Brain microvascular endothelial cell (primary cell): ENCODE measurements at regions not wholly inside any gene's neighbourhood (a gene's known extent, or its start where the extent isn't known, plus 50 kb on each side); places are given as distances from the start of the nearest gene placed in this dataset.
"Not testable (repeated sequence)": the region's sequence is repeated elsewhere in the genome, so short reads cannot be mapped to it uniquely, and the experiment has no call there.

Source experiments
- DNase-seq: peaks from one replicate; pipeline ENCODE4 v3.0.0-alpha.2; 2020
- H3K27ac ChIP-seq: fragments of 250-450 bp; sonication (Bioruptor Pico); 2 replicates; pipeline ENCODE4 v1.5.1; 2020; ENCODE audit warnings: mild to moderate bottlenecking, moderate library complexity
- H3K27me3 ChIP-seq: fragments of 250-450 bp; sonication (Bioruptor Pico); replicated peaks from 2 replicates; pipeline ENCODE4 v1.5.1; 2020; ENCODE audit warnings: mild to moderate bottlenecking
- H3K36me3 ChIP-seq: fragments of 250-450 bp; sonication (Bioruptor Pico); replicated peaks from 2 replicates; pipeline ENCODE4 v1.5.1; 2020; ENCODE audit warnings: mild to moderate bottlenecking
- H3K4me3 ChIP-seq: 2 replicates; pipeline ENCODE4 v1.5.1; 2011; ENCODE audit warnings: low read depth, mild to moderate bottlenecking, control low read depth, low read length, moderate library complexity
- in situ Hi-C: cut with HindIII; loops from 2 replicates; pipeline ENCODE4 v1.10.0; 2017; ENCODE audit warnings: low sequenced_read_pairs, low pct_ligation_motif_present
- TF ChIP-seq, protein P1 (sequence below): IDR thresholded peaks from 2 replicates; pipeline ENCODE4 v1.5.1; 2011; ENCODE audit warnings: low read depth, mild to moderate bottlenecking, moderate library complexity, low read length, control low read depth, inconsistent platforms; ENCODE audit errors: missing control alignments

DNA sequence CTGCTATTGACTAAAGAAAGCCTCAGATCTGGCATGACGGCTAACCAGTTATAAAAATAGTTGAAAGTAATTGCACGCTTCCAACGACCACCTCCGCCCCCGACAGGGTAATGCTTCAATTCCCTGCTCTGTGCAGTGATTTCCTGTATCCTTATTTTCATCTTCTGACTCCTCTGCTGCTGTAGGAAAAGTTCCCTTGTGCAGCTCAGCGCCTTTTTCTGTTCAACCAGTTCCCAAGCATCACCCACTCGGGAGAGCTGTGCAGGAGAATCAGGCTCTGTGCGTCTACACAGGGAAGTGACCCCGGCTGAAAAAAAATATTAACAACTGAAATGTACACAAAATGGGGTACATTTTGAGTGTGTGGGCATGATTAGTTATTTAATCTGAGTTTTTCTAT lies 91.3 kb upstream of the COPS8 start:
- TF ChIP-seq, protein P1, sequence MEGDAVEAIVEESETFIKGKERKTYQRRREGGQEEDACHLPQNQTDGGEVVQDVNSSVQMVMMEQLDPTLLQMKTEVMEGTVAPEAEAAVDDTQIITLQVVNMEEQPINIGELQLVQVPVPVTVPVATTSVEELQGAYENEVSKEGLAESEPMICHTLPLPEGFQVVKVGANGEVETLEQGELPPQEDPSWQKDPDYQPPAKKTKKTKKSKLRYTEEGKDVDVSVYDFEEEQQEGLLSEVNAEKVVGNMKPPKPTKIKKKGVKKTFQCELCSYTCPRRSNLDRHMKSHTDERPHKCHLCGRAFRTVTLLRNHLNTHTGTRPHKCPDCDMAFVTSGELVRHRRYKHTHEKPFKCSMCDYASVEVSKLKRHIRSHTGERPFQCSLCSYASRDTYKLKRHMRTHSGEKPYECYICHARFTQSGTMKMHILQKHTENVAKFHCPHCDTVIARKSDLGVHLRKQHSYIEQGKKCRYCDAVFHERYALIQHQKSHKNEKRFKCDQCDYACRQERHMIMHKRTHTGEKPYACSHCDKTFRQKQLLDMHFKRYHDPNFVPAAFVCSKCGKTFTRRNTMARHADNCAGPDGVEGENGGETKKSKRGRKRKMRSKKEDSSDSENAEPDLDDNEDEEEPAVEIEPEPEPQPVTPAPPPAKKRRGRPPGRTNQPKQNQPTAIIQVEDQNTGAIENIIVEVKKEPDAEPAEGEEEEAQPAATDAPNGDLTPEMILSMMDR, result no peak
- in situ Hi-C loops, result no loop called here

DNA sequence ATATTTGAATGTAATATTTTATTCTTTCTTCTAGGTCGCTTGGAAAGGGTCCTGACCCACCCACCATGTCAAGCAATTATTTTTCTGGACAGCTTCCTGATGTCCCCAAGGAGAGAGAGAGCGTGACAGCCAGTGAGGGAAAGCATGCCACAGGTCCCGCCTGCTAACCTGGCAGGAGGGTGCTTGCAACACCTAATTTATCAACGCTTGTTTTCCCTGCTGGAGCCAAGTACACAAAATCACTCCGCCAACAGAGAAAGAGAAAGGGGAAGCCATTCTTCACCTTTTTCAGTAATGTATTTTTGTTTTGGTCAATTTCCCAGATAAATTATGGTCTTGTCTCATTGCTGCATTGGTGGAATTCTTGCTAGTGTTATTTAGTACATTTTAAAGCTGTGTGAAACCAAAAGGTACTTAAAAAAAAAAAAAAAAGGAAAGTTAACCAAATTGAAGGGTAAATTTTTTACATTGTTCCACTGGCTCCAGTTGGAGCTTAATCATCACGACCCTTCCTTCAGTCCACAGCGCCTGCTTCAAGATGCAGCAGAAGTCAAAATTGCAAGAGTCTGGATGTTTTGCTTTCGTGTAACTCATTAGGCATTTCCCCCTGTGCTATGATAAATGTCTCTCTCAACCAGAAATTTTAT lies 88.5 kb upstream of the COPS8 start:
- no peak for DNase-seq
- H3K36me3 ChIP-seq, result no peaks in the 10 kb centered on the region
- in situ Hi-C loops, result no loop called here
- H3K4me3 ChIP-seq, result no peak overlapping the region
- TF ChIP-seq, protein P1, result no peak
- no peak overlapping the region for H3K27ac ChIP-seq
- peaks cover 7% of the 10 kb centered on the region for H3K27me3 ChIP-seq

More for the DNA sequence above, 91.3 kb upstream of the COPS8 start:
- Histone ChIP-seq H3K4me3 (no peak overlapping the region), H3K27me3 (peaks cover 9% of the 10 kb centered on the region), H3K36me3 (no peaks in the 10 kb centered on the region), H3K27ac (no peak overlapping the region)
- no peak for DNase-seq

DNA sequence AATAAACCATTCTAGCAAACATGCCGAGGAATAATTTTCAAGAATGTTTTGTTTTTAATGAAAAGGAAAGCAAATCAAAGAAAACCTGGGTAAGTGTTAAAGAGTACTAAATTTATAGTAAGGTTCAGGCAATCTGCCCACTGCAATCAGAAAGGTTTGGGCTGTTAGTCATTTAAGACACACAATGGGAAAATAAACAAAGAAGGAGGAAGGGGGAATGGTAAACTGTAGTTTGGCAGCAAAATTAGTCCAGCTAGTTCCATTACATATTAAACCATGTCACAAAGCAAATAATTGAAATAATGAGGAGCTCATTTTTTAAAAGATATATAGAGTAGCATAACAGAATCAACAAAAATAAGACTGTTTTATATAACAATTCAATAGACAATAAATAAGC lies 87.5 kb upstream of the COPS8 start:
- H3K27me3 ChIP-seq, result peaks cover 7% of the 10 kb centered on the region
- H3K27ac ChIP-seq, result no peak overlapping the region
- TF ChIP-seq, protein P1, result no peak
- no peaks in the 10 kb centered on the region for H3K36me3 ChIP-seq
- in situ Hi-C loops, result no loop called here
- no peak for DNase-seq
- H3K4me3 ChIP-seq, result no peak overlapping the region

DNA sequence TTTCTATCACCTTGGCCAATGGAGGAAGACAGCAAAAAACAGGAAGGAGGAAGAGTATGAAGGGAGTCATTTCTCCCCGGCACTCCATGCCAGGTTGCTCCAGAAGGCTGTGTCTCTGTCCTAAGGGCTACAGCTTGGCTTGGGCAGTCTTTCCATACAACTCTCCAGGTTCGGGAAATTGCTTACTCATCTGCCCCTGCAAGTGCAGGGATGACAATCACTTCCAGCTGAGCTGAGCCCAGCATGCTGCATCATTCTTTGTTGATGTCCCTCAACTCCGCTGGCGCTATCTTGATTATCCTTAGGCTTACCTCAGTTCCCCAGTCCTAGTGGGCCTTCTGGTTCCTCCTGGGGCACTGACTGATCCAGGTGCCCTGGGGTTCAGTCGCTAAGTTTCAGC lies 86.9 kb upstream of the COPS8 start:
- Histone ChIP-seq H3K27ac (no peak overlapping the region), H3K36me3 (no peaks in the 10 kb centered on the region), H3K27me3 (peaks cover 7% of the 10 kb centered on the region), H3K4me3 (no peak overlapping the region)
- DNase-seq, result no peak
- TF ChIP-seq, protein P1, result no peak
- in situ Hi-C loops, result no loop called here

DNA sequence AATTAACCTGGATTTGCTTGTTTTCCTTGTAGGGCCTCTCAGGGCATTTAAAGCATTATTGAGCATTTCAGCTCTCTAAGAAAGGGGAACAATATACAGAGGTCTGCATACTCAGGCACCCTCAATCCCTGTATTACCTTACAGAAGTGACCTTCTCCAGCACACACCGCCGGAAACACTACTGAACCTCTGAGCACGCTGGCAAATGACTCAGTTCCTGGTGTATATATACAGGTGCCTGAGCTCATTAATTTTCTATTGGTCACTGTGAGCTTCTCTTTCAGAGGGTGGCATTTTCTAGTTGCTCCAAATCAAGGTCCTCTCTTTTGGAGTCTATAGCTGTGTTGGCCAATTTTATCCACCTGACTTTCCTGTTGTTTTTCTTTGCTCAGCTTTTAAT lies 85.2 kb upstream of the COPS8 start:
- in situ Hi-C loops, result no loop called here
- Histone ChIP-seq H3K36me3 (no peaks in the 10 kb centered on the region), H3K4me3 (no peak overlapping the region), H3K27ac (no peak overlapping the region), H3K27me3 (no peaks in the 10 kb centered on the region)
- TF ChIP-seq, protein P1, result no peak
- DNase-seq, result no peak

DNA sequence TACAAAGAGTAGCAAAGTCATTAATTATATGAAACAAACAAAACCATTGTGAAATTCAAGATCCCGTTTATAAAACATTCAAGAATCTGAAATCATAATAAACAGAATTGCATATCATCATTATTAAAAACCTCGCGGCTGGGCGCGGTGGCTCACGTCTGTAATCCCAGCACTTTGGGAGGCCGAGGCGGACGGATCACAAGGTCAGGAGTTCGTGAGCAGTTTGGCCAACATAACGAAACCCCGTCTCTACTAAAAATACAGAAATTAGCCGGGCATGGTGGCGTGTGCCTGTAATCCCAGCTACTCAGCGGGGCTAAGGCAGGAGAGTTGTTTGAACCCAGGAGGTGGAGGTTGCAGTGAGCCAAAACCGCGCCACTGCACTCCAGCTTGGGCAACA lies 80.3 kb upstream of the COPS8 start:
- H3K27me3 ChIP-seq, in situ Hi-C loops, H3K4me3 ChIP-seq, H3K27ac ChIP-seq, DNase-seq, H3K36me3 ChIP-seq: not testable (repeated sequence)
